ENCODE measurements at regions not wholly inside any gene's neighbourhood (a gene's known extent, or its start where the extent isn't known, plus 50 kb on each side); places are given as distances from the start of the nearest gene placed in this dataset.

DNA sequence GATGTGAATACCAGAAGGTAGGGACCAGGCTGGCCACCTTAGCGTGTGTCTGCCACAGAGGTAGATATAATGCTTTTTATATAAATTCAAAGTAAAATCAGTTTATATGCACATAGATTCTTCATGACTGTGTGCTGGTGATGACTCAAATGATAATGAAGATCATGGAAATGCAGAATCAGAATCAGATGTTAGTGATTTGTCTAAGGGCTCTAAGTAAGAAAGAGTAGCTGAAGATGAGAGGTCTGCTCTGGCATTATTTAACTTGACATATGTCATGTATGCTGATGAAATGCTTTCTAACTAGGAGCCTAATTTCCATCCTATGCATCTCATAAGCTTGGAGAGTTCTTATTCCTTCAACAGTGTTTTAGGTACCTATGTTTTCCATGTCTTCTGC lies 50.3 kb upstream of the DPH6 start:
- no peaks in the 10 kb centered on the region for H3K4me1 Mint-ChIP-seq
- TF ChIP-seq, protein P1, sequence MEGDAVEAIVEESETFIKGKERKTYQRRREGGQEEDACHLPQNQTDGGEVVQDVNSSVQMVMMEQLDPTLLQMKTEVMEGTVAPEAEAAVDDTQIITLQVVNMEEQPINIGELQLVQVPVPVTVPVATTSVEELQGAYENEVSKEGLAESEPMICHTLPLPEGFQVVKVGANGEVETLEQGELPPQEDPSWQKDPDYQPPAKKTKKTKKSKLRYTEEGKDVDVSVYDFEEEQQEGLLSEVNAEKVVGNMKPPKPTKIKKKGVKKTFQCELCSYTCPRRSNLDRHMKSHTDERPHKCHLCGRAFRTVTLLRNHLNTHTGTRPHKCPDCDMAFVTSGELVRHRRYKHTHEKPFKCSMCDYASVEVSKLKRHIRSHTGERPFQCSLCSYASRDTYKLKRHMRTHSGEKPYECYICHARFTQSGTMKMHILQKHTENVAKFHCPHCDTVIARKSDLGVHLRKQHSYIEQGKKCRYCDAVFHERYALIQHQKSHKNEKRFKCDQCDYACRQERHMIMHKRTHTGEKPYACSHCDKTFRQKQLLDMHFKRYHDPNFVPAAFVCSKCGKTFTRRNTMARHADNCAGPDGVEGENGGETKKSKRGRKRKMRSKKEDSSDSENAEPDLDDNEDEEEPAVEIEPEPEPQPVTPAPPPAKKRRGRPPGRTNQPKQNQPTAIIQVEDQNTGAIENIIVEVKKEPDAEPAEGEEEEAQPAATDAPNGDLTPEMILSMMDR (IDR thresholded peaks at IDR 0.05; ENCODE audit: unreplicated experiment in 3 of 3) = no peak
- H3K9me3 Mint-ChIP-seq = peaks cover 4% of the 10 kb centered on the region
- H3K27me3 Mint-ChIP-seq (ENCODE audit: low read depth) = no peaks in the 10 kb centered on the region
- H3K36me3 Mint-ChIP-seq (ENCODE audit: low read depth) = peaks cover 4% of the 10 kb centered on the region
- no peak overlapping the region for H3K27ac Mint-ChIP-seq
- H3K4me3 Mint-ChIP-seq = no peak overlapping the region

DNA sequence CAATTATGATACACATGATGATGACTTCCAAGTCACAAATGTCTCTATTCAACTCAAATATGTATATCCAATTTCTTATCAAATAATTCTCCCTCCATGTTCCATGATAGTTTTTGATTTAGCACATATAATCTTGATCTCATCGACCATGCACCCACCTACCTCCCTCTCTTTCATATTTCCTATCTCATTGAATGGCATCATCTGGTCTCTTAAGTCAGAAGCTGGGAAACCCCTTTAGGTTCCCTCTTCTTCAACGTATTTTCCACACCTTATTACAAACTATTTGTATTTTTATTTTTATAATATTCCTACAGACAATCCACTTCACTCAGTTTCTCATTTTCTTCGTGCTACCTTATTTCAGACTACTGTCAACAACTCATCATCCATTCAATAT lies 56.9 kb upstream of the DPH6 start:
- Mint-ChIP-seq H3K27ac (peak overlapping the region in 1 of 3 experiments; percentile 54), H3K9me3 (no peaks in the 10 kb centered on the region), H3K27me3 (ENCODE audit: low read depth) (no peaks in the 10 kb centered on the region), H3K36me3 (ENCODE audit: low read depth) (no peaks in the 10 kb centered on the region), H3K4me3 (no peak overlapping the region), H3K4me1 (peaks cover 31% of the 10 kb centered on the region)
- TF ChIP-seq, protein P1 (IDR thresholded peaks at IDR 0.05; ENCODE audit: unreplicated experiment in 3 of 3) = no peak

DNA sequence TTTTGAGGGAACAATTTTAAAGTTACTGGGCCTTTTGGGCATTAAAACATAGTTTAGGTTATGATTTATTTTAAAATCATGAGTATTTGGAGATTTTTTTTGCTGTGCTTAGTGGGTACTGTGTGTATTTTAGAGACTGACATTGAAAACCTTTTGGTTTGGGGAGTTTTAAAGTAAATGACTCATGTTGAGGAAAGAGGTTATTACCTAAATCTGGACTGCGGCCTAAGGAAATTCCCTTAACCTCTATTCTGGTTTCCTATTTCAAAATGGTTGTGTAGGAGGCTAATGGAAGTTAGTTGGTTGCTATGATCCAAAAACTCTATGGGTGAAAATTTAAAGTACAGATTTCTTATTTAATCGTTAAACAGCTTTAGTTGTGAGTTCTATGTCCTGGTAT lies 57.3 kb upstream of the DPH6 start:
- TF ChIP-seq, protein P1 (IDR thresholded peaks at IDR 0.05; ENCODE audit: unreplicated experiment in 3 of 3) = no peak
- H3K36me3 Mint-ChIP-seq (ENCODE audit: low read depth) = no peaks in the 10 kb centered on the region
- H3K9me3 Mint-ChIP-seq = no peaks in the 10 kb centered on the region
- no peak overlapping the region for H3K4me3 Mint-ChIP-seq
- H3K27ac Mint-ChIP-seq = peak overlapping the region in 1 of 3 experiments; percentile 54
- H3K27me3 Mint-ChIP-seq (ENCODE audit: low read depth) = no peaks in the 10 kb centered on the region
- peaks cover 31% of the 10 kb centered on the region for H3K4me1 Mint-ChIP-seq

DNA sequence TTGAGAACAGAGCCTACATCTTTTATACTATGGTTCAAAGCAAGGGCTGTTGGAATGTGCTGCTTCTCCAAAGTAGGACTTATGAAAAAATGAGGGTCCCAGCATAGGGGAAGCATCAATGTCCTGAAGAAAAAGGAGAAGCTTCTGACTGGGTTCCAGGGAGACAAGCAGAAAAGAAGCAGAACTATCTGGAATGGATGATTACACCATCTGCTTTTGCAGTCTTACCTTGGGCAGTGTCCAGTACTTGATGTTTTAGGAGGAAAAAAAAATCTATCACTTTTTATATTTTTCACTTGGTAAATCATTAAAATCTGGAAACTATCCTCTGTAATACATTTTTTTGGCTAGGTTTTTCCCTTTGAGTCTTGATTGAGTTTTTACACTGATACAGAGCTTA lies 57.9 kb upstream of the DPH6 start:
- Mint-ChIP-seq H3K27me3 (ENCODE audit: low read depth) (no peaks in the 10 kb centered on the region), H3K36me3 (ENCODE audit: low read depth) (no peaks in the 10 kb centered on the region), H3K4me1 (peaks cover 31% of the 10 kb centered on the region), H3K4me3 (no peak overlapping the region), H3K27ac (peak overlapping the region in 1 of 3 experiments; percentile 54), H3K9me3 (no peaks in the 10 kb centered on the region)
- TF ChIP-seq, protein P1 (IDR thresholded peaks at IDR 0.05; ENCODE audit: unreplicated experiment in 3 of 3) = no peak

DNA sequence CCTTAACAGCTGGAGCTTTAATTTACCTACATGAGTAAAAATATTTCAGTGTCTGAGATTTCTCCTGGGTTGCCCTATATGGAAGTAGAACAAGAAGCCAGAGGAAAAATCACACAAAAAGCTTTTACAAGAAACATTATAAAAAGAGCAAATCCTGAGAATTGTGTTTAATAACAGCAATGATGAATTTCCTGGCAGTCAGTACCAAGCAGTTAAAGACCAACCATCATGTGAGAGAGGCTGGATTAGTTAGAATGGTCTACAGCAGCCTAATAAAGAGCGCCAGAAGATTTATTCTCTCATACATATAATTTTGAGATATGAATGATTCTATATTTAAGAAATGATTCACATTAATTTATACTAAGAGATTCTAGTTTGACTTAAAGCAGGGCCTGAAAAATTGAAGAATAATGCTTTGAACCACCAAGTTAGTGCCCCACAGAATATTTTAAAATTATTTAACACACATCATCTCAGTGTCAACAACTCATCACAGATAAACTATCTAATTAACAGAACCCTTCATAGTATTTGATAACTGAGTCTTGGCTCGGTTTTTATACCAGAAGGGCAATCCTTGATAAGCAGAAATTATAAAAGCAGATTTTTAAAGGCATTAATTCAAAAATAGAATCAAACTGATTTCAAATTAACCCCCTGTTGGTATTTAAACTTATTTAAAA lies 59.9 kb upstream of the DPH6 start:
- H3K9me3 Mint-ChIP-seq = peaks cover 6% of the 10 kb centered on the region
- H3K4me1 Mint-ChIP-seq = peaks cover 31% of the 10 kb centered on the region
- H3K4me3 Mint-ChIP-seq = no peak overlapping the region
- H3K36me3 Mint-ChIP-seq (ENCODE audit: low read depth) = no peaks in the 10 kb centered on the region
- H3K27ac Mint-ChIP-seq = peak overlapping the region; percentile 2 to 54 (median 43)
- TF ChIP-seq, protein P1 (IDR thresholded peaks at IDR 0.05; ENCODE audit: unreplicated experiment in 3 of 3) = no peak
- no peaks in the 10 kb centered on the region for H3K27me3 Mint-ChIP-seq (ENCODE audit: low read depth)

DNA sequence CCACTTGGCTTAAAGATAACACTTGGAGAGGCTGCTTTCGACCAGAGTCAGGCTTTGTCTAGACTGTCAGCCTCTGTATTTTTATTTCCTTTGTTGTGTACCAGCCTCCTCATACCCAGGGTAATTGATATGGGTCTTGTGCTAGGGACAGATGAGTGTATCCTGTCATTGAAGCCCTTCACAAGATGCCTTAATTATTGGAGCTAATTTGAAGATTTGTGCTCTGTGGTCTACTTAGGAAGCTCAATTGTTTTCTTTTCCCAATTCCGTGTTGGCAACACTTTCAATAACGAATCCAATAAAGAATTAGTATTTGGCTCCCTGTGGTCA lies 60.5 kb upstream of the DPH6 start:
- Mint-ChIP-seq H3K36me3 (ENCODE audit: low read depth) (no peaks in the 10 kb centered on the region), H3K4me3 (no peak overlapping the region), H3K4me1 (peaks cover 31% of the 10 kb centered on the region), H3K27ac (peak overlapping the region in 1 of 3 experiments; percentile 54), H3K9me3 (peaks cover 6% of the 10 kb centered on the region), H3K27me3 (ENCODE audit: low read depth) (no peaks in the 10 kb centered on the region)
- TF ChIP-seq, protein P1 (IDR thresholded peaks at IDR 0.05; ENCODE audit: unreplicated experiment in 3 of 3) = no peak

Data from nephron (organoid).